ENCODE measurements at regions not wholly inside any gene's neighbourhood (a gene's known extent, or its start where the extent isn't known, plus 50 kb on each side); places are given as distances from the start of the nearest gene placed in this dataset.
"Not testable (repeated sequence)": the region's sequence is repeated elsewhere in the genome, so short reads cannot be mapped to it uniquely, and the experiment has no call there.

- not testable (repeated sequence) for TF ChIP-seq CTCF (optimal IDR thresholded peaks at IDR 0.05 in 1 of 3, IDR thresholded peaks at IDR 0.05 in 1 of 3, conservative IDR thresholded peaks at IDR 0.05 in 1 of 3; ENCODE audit: extremely low read depth in 1 of 3, insufficient read depth in 2 of 3, low read length in 3 of 3); EZH2 (IDR thresholded peaks at IDR 0.05; ENCODE audit: low read length)
These were observed 166.3 kb downstream of the ZNF267 start for GRCh38 chr16:32039919-32040318.

Measured in keratinocyte (primary cell).